GM04503 (cell line): ENCODE measurements at regions not wholly inside any gene's neighbourhood (a gene's known extent, or its start where the extent isn't known, plus 50 kb on each side); places are given as distances from the start of the nearest gene placed in this dataset.

ENCODE experiments used
- DNase-seq: peaks from one replicate; pipeline ENCODE4 v3.0.0-alpha.2; 2012; ENCODE audit warnings: low read depth

DNA sequence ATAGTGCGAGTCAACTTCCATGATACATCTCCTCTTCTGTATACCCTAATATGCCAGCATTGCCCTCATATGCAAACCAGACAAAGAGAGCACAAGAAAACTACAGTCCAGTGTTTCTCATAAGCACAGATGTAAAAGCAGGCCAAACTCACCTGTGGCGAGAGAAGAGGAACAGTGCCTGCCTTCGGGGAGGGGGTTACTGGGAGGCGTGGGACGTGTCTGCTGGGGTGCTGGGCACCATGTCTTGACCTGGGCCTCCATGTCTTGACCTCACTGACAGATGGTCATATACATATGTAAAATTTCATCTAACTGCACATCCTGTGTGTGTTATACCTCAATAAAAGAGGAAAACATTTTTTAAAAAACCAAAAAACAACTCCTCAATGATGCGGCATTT lies 159.3 kb upstream of the PPP1R26 start:
- no peak for DNase-seq

DNA sequence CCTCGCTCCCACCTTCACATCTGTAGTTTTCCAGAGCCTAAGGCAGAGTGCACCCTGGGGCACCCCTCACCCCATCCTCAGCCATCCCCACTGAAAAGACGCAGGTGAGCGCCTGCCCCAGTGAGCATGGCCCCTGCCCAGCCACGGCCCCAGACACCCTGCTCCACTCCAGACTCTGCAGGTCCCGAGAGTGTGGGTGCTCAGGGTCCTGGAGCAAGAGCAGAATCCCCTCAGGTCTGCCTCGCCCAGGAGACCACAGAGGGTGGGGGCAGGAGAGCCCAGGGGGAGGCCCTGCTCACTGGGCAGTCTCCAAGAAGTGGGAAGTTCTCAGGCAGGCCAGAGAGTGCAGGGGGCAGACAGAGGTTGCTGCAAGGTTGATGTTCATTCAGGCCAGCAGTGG lies 158.6 kb upstream of the PPP1R26 start:
- DNase-seq: no peak

DNA sequence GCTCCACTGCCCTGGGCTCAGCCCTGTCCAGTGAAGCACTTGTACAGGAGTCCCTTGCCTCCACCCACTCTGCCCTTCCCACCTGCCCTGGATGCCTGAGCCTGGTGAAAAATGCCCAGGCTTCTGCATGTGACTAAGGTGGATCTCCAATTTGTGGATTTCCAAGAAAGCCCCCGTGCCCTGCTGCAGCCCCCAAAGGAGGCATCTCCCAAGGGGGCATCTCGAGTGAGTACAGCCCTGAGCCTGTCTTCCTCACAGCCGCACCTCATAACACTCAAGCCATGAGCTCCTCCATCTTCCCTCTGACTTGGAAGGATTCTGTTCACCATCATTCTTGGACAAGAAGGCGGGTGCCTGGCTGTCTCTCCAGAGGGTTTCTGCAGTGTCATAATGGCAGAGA lies 158.0 kb upstream of the PPP1R26 start:
- no peak for DNase-seq

DNA sequence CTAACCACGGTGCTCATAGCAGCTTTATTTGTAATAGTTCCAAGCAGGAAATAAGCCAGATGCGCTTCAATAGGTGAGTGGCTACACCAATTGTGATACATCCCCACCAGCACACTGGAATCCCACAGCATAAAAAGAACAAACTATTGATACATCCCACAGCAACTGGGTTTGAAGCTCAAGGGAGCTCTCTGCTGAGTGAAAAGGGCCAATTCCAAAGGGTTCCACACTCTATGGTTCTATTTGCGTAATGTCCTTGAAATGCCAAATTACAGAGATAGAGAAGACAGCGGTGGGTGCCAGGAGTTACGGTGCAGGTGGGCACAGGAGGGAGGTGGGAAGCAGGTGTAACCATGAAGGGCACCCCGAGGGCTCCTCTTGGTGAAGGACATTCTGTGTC lies 155.3 kb upstream of the PPP1R26 start:
- DNase-seq: no peak

DNA sequence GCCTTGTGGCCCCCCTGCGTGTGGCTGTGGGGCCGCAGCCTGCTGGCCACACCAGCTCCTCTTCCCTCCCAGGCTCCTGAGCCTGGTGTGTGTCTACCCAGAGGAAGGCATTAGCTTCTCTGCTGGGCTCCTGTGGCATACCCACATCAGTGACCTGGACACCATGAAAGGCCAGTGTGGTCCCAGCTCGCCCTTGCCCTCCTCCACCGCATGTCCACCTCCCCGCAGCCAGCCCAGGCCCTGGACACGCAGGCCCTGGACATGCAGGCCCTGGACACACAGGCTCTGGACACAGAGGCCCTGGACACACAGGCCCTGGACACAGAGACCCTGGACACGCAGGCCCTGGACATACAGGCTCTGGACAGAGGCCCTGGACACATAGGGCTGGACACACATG lies 153.4 kb upstream of the PPP1R26 start:
- DNase-seq: no peak

DNA sequence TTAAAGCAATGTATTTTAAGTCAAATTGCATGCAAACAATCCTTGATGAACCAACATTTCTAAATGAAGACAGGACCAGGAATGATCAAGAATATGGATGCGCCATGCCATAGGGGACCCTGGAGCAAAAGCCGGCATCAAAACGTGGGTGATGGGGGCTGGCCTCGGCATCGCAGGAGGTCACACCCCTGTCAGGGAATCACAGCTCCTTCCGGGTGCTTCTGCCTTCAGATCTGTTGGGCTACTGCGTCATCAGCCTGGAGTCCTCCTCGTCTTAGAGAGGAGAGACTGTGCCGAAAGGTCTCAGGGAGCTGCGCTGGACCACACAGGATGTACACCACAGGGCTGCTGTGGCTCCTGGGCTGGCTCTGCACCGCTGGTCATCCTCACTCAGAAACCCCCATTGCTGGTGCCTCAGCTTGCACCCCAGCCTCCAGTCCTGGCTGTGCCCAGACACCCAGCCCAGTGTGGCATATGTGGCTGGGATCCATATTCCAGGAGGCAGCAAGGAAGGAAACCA lies 152.9 kb upstream of the PPP1R26 start:
- DNase-seq: no peak

DNA sequence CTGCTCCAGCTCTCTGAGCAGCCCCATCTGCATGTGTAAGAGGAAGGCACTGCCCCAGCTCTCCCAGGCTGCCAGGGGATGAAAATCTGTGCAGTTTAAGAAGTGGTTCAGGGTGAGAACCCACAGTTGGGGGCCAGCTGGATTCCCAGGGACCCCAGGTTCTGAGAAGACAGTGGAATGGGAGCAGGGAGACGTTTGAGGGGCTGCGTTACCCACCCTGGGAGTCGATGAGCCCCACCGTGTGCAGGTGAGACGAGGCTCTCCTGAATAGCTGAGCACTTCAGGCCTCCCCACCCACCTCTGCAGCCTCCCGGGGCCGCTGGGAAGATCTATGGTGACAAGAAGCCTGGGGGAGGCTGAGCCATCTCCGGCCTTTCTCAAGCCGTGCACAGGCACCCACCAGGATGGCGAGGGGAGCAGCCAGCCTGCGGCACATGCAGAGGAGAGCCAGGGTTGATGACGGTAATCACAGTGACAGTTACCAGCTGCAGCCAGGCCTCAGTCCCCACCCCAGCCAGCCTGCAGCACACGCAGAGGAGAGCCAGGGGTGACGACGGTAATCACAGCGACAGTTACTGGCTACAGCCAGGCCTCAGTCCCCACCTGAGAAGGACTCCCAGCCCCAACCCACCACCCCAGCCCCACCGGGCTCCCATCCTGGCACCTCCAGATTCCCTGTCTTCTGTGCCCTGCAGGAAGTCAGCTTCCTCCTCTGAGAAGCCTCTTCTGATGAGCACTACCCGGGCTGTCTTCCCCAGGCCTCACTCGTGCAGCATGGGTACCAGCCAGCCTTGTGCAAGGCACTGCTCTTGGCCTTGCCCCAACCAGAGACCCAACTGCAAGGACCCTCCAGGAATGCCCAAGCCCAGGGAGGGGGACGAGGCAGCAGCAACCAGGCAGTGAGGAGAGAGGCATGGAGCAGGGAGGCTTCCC lies 150.8 kb upstream of the PPP1R26 start:
- DNase-seq: no peak

DNA sequence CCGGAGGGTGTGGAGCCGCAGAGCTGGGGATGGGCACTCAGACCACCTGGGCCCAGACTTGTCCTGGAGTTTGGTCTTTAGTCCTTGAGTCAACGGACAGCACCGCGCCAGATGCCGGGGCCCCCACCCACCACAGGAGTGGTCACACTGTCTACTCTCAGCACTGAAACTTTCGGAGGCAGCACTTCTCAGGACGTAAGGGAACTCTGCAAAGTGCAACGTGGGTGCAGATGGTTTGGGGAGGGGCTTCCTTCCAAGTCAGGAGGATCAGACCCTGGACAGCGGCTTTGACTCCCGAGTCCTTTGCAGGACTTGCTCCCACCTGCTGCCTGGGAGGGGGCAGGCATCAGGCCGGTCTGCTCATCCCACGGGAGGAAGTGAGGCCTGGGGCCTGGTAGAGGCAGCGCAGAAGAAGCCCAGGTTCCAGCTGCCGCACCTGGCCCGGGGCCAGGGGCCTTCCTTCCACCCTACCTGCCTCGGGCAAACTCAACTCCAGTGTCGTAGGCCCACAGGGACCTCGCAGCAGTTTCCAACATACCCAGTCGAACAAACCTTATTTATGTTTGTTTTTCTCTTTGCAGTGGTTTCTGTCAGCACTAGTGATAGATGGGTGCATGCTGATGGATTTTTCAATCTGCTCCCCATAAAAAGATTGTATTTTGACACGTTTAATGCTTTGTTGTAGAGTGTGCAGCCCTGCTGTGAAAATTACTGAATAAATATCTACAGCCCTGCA lies 149.8 kb upstream of the PPP1R26 start:
- no peak for DNase-seq

DNA sequence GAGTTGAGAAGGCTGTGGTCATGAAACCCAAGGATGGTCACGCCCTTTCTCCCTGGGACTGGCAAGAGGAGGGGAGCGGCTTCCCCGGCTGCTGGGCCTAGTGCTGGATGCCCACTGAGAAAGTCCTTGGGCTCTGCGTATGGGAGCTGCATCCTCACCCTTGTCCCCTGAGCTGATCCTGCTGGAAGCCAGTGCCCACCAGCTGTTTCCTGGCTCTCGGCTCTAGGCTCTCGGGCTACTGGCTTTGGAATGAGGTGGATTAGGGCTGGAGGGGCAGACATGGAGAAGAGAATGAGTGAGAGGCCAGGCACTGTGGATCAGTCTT lies 149.3 kb upstream of the PPP1R26 start:
- no peak for DNase-seq

DNA sequence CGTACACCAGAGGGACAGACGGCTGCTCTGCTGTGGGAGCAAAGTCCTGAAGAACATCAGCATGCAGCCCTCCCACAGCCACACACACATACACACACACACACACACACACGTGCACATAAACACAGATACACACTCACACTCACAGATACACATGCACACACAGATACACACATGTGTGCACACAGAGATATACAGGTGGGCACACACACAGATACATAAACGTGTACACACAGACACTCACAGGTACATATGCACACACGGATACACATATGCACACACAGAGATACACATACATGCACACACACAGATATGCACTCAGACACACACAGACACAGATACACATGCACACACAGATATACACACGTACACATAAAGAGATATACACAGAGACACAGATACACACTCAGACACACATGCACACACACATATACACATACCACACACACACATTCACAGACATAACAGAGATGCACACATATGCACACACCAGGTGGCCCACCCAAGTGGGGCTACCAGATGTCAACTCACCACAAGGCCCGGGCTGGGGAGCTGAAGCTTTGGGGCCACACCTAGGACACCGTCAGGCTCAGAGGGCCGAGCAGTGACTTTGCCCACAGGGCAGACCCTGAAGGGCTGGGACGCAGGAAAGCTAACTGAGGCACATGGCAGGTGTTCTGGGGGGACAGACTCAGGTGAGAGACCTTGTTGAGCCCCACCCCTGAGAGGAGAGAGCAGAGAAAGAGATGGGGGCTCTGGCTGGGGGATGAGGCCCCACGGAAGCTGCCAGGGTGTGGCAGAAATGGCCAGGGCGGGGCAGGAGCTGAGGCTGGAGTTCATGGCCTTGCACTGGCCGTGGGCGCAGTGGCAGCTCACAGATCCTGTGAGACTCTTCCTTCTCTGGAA lies 148.6 kb upstream of the PPP1R26 start:
- no peak for DNase-seq

DNA sequence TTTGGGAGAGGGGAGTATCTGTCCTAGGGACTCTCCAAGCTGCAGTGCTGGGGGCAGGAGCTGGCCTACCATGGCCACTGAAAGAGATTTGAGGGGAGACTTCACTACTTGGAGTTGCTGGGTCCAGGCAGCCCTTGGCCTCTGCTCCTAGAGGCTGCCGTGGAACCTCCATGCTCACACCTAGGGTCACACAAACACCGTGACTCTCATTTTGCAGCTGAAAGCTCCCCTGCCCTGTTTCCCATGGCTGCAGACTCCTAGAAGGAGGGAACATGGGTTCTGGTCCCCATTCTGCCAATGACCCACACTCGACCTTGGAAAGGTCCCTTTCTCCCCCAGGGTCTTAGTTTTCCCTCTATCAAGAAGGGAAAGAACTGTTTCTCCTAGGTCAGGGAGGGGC lies 147.1 kb upstream of the PPP1R26 start:
- DNase-seq: no peak

DNA sequence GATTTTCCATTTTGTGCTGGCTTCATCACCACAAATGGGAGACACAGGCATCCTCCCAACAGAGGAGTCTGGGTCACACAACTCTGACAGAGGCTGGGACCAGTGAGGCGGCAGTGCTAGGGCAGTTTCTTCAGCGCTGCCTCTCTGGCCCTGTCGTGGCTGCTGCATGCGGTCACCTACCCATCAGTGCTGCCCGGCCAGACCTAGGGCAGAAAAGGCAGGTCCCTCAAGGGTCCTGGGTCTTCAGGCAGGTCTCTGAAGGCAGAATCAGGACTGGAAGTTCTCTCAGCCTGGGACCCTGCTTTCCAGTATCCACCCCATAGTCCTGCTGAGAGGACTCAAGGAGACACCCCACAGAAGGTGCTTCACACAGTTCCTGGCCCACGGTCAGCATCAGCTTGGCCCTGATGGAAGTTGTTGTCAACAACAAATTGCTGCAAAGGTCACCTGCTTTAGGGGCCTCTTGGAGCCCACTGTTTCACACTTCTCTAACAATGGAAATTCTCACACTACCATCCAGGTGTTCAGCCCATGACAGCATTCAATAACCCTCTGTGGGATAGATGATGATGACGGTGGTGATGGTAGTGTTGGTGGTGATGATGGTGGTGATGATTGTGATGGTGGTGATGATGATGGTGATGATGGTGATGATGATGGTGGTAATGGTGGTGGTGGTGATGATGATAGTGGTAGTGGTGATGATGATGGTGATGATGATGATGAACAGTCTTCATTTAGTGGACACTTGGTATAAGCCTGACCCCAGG lies 146.4 kb upstream of the PPP1R26 start:
- no peak for DNase-seq

DNA sequence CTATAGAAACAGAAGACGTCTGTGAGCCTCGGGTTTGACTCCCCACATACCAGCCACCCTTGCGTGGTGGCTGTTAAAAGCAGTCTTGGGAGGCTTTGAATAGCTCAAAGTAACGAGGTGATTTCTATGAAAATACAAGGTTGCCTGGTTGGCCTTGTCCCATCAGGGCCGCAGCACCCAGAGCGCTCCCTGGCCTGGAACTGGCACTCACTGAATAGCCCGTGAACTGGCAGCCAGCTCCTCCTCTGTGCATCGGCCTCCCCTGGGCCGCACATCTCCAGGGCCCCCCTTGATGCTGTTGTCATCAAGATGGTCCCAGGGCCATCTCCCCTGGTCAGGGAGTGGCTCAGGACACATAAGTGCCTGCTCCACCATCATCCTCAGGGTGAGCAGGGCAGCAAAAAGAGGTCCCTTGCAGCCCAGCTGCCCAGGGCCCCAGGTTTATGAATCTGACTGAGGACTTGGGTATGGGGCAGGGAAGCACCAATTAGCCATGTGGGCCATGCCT lies 144.6 kb upstream of the PPP1R26 start:
- no peak for DNase-seq

DNA sequence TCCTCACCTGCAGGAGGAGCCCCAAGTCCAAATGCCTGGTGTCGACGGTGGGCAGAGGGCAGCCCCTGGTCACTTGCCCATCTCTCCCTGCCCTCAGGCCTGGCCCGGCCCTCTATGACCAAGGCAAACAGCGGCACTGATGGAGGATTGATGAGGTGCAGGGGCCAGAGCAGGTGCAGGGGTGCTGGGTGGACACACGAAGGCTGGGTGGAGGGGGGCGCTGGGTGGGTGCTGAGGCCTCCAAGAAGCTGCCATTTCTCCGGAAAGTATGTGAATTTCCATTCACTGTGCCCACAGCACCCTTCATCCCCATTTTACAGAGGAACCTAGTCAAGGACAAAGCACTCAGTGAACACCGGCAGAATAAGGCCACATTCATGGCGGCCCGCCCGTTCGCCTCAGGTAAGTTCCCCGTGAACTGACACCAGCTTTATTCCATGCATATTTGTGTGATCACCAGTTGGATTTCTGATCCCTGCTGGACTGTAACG lies 143.8 kb upstream of the PPP1R26 start:
- no peak for DNase-seq

DNA sequence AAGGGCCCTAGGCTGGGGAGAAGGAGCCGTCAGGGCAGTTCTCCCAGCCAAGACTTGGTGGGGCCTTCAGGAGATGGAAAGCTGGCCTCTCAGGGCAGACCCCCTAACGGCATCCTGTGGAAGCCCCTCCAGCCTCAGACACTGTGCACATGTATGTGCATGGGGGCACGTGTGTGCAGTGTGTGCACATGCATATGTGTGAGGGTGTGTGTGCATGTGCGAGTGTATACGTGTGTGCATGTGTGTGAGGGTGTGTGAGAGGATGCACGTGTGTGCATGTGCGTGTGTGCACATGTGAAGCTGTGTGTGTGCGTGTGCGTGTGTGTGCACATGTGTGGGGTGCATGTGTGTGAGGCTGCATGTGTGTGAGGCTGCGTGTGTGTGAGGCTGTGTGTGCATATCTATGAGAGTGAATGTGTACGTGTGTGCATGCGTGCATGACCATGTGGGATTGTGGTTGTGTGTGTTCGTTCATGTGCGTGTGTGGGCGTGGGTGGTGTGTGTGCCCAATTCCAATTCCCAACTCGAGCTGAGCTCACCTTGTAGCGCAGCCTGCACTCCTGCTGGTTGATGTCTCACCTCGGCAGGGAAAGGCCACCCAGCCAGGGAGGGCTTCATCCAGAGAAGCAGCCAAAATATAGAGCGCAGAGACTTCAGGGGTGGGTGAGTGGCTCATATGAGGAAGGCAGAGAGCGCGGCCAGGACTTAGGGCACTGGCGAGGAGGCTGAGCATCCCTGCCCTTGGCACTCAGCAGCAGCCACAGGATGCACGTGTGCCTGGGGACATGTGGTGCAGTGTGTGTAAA lies 142.7 kb upstream of the PPP1R26 start:
- DNase-seq: no peak

DNA sequence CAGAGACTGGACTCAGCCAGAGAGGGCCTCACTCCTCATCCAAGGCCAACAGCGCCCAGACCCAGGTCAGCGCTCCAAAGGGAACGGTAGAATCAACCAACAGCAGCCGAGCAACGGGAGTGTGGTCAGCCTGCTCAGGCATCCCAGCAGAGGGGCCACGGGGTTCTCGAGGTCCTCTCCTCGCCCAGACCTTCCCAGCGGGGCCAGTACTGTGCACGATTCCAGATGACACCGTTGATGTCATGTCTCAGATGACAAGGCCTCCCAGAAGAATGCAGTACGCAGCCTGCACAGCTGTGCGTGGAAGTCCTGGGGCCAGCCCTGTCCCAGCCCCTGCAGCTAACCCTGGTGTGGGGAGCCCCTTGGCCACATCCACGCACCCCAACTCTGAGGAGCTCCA lies 141.0 kb upstream of the PPP1R26 start:
- DNase-seq: no peak

DNA sequence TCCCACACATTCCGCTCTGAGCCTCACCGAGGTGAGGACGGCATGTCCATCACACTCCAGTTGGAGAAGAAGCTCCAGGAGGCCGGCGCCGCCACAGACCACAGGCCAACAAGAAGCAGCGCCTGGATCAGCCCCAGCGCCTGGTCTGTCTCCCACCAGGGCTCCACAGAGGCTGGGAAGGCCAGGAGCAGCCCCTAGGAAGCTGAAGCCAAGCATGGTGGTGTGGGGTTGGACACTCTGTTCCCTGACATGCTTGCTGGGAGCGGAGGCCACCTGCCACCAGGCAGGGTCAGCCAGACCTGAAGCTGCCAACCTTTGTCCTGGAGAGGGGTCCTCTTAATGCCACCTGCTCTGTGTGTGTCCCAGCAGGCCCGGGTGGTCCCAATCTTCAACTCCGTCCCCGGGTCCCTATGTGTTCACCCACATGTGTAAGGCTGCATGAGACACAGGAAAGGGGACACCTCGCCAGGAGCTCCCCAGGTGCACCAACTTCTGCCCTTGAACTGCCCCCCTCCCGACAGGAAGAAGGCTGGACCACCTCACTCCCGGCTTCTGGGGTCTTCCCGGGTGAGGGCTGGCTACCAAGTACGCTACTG lies 140.1 kb upstream of the PPP1R26 start:
- DNase-seq: no peak

DNA sequence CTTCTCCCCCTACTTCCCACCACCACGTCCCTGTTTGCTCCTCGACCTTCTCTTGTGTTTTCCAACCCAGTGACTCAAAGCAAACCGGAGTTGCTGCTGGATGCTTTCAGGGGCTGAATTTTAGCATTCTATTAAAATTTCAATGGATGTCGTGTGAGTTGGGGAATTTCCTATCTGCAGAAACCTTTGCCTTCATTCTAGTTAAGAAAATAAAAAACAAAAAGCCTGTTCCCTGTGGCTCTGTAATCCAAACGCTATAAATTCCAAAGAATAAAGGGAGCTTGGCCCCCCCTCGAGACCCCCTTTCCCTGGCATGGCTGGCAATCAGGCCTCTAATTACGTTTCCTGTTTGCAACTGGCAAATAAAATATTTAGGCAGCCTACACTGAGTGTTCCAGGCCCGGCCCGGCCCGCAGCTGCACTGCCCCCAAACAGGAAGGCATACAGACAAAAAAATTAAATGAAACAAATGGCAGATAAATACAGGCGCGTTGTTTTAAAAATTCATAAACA lies 139.4 kb upstream of the PPP1R26 start:
- DNase-seq: no peak

DNA sequence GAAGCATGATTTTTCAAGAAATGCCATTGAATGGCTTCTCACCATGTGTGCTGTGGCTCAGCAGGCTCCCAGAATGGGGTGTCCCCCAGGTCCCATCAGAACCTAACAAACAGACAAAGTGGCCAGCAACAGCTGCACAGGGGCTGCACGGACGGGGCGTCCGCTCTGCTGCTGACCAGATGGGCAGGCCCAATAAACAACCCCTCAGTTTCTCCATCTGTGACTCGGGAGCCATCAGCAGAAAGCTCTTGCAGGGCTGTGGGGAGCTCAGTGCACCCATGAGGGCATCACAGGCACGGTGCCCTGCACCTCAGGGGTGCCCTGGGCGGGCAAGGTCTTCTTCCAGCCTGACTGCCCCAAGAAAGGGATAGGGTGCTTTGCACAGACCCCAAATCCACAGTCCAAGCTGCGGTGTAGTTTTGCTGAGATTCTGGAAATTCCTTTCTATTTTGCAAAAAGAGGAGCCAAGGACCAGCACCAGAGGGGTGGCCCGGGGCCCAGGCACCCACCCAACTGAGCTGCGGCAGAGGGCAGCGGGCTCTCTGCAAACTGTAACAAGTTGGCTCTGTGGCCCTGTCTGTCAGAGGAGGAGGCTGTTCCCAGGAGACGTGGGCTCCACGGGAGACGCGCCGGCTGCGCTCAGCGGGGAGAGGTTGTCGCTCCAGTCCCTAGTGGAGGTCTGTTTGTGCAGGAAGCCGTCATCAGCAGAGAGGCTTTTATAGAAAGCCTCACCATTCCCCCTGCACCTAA lies 138.7 kb upstream of the PPP1R26 start:
- DNase-seq: no peak
